Posterior vena cava (tissue), 2 donors: ENCODE measurements at regions not wholly inside any gene's neighbourhood (a gene's known extent, or its start where the extent isn't known, plus 50 kb on each side); places are given as distances from the start of the nearest gene placed in this dataset.

Experiments used
- DNase-seq: peaks from one replicate; pipeline ENCODE4 v3.0.0-alpha.2; 2020; ENCODE audit warnings: low spot score
- intact Hi-C, 2 donors: fragments of 100-400 bp; cut with DNase I; formaldehyde crosslinking; loops; one replicate each; pipeline versions ENCODE4 v1.14.1 to v1.14.2; 2022 to 2023
- donor health status: DM: yes; HTN: yes; CAD: no.
- donor health status: DM: yes; HTN: yes; CAD: no.

- intact Hi-C loops = no loop called here
- DNase-seq = no peak
Observed at GRCh38 chr9:12922224-12922866, 147.5 kb downstream of the LURAP1L start.

GRCh38 chr9:12923468-12924009, 148.7 kb downstream of the LURAP1L start:
- intact Hi-C loops = no loop called here
- DNase-seq = no peak

GRCh38 chr9:12930906-12931305, 156.1 kb downstream of the LURAP1L start:
- DNase-seq = no peak
- intact Hi-C loops = no loop called here

- DNase-seq = no peak
- intact Hi-C loops = no loop called here
Observed at GRCh38 chr9:12933957-12934356, 159.1 kb downstream of the LURAP1L start.

GRCh38 chr9:12934545-12935272, 159.9 kb downstream of the LURAP1L start:
- intact Hi-C loops = no loop called here
- no peak for DNase-seq

- intact Hi-C loops = no loop called here
Observed at GRCh38 chr9:12935714-12936113, 160.9 kb downstream of the LURAP1L start.

GRCh38 chr9:12954441-12954840, 179.6 kb downstream of the LURAP1L start:
- intact Hi-C loops = no loop called here
- no peak for DNase-seq

More at GRCh38 chr9:12935714-12936113, 160.9 kb downstream of the LURAP1L start:
- no peak for DNase-seq

GRCh38 chr9:12955510-12956163, 180.8 kb downstream of the LURAP1L start:
- no peak for DNase-seq
- intact Hi-C loops = no loop called here

- intact Hi-C loops = no loop called here
- DNase-seq = no peak
Observed at GRCh38 chr9:12956261-12956660, 181.4 kb downstream of the LURAP1L start.

- DNase-seq = no peak
- intact Hi-C loops = no loop called here
Observed at GRCh38 chr9:12956805-12957204, 182.0 kb downstream of the LURAP1L start.

GRCh38 chr9:12958279-12958678, 183.5 kb downstream of the LURAP1L start:
- no peak for DNase-seq
- intact Hi-C loops = loop anchor here in 1 of 2 donors (2.0 kb wide), 1 partner anchor 69 kb away; no protein-coding TSS in a partner anchor

- DNase-seq = no peak
- intact Hi-C loops = loop anchor here in 1 of 2 donors (2.0 kb wide), 1 partner anchor 70 kb away; no protein-coding TSS in a partner anchor
Observed at GRCh38 chr9:12958708-12959107, 183.9 kb downstream of the LURAP1L start.

- no peak for DNase-seq
- intact Hi-C loops = no loop called here
Observed at GRCh38 chr9:12961276-12961809, 186.5 kb downstream of the LURAP1L start.

GRCh38 chr9:12963537-12963936, 188.7 kb downstream of the LURAP1L start:
- DNase-seq = no peak
- intact Hi-C loops = no loop called here

- DNase-seq = no peak
- intact Hi-C loops = no loop called here
Observed at GRCh38 chr9:12964271-12964670, 189.5 kb downstream of the LURAP1L start.

GRCh38 chr9:12965303-12965702, 190.5 kb downstream of the LURAP1L start:
- intact Hi-C loops = no loop called here
- DNase-seq = no peak

GRCh38 chr9:12968093-12968492, 193.3 kb downstream of the LURAP1L start:
- intact Hi-C loops = no loop called here

GRCh38 chr9:12972608-12973589, 198.1 kb downstream of the LURAP1L start:
- intact Hi-C loops = no loop called here
- no peak for DNase-seq

More at GRCh38 chr9:12968093-12968492, 193.3 kb downstream of the LURAP1L start:
- DNase-seq = no peak

- DNase-seq = no peak
- intact Hi-C loops = no loop called here
Observed at GRCh38 chr9:12973710-12974109, 198.9 kb downstream of the LURAP1L start.
